ENCODE measurements at regions not wholly inside any gene's neighbourhood (a gene's known extent, or its start where the extent isn't known, plus 50 kb on each side); places are given as distances from the start of the nearest gene placed in this dataset.

DNA sequence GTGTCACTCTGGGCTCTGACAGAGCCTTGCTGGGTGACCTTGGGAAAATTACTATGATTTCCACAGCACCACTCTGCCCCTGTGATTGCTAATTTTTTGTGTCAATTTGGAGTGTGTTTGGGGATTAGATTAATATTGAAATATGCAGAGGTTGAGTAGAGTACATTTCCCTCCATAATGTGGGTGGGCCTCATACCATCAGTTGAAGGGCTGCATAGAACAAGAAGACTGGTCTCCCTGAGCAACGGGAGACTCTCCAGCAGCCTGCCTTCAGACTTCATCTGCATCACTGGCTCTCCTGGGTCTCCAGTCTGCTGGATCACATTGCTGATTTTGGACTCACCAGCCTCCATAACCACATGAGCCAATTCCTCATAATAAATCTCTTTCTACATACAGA, 313.7 kb downstream of the TNS1 start:
- TF ChIP-seq, protein P1, sequence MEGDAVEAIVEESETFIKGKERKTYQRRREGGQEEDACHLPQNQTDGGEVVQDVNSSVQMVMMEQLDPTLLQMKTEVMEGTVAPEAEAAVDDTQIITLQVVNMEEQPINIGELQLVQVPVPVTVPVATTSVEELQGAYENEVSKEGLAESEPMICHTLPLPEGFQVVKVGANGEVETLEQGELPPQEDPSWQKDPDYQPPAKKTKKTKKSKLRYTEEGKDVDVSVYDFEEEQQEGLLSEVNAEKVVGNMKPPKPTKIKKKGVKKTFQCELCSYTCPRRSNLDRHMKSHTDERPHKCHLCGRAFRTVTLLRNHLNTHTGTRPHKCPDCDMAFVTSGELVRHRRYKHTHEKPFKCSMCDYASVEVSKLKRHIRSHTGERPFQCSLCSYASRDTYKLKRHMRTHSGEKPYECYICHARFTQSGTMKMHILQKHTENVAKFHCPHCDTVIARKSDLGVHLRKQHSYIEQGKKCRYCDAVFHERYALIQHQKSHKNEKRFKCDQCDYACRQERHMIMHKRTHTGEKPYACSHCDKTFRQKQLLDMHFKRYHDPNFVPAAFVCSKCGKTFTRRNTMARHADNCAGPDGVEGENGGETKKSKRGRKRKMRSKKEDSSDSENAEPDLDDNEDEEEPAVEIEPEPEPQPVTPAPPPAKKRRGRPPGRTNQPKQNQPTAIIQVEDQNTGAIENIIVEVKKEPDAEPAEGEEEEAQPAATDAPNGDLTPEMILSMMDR (conservative IDR thresholded peaks at IDR 0.05 in 1 of 2, IDR thresholded peaks at IDR 0.05 in 1 of 2; ENCODE audit: extremely low read depth in 1 of 2, insufficient read depth in 1 of 2, low read depth in 1 of 2, low read length in 2 of 2) = no peak
- no peak for TF ChIP-seq EZH2 (IDR thresholded peaks at IDR 0.05; ENCODE audit: borderline replicate concordance, low read length)
